GM13976 (cell line): ENCODE measurements at regions not wholly inside any gene's neighbourhood (a gene's known extent, or its start where the extent isn't known, plus 50 kb on each side); places are given as distances from the start of the nearest gene placed in this dataset.
"Not testable (repeated sequence)": the region's sequence is repeated elsewhere in the genome, so short reads cannot be mapped to it uniquely, and the experiment has no call there.

Source experiments
- DNase-seq: peaks from one replicate; pipeline ENCODE4 v3.0.0; 2012; ENCODE audit warnings: low spot score
- CTCF ChIP-seq: IDR thresholded peaks from 2 replicates; pipeline ENCODE4 v1.5.1; 2012; ENCODE audit warnings: borderline replicate concordance, mild to moderate bottlenecking; ENCODE audit not compliant: insufficient read depth; ENCODE audit errors: extremely low read depth, missing control alignments, control extremely low read depth
- in situ Hi-C: fragments of 300-500 bp; cut with MboI; formaldehyde crosslinking; loops from one replicate; pipeline ENCODE4 v1.12.0; 2022; ENCODE audit warnings: low sequenced_read_pairs, mixed read lengths, inconsistent platforms; ENCODE audit not compliant: unreplicated experiment

- DNase-seq = no peak
- in situ Hi-C loops = no loop called here
- no peak for TF ChIP-seq CTCF
Observed at GRCh38 chr1:199495432-199495831, 532.1 kb upstream of the NR5A2 start.

- in situ Hi-C loops = not testable (repeated sequence)
- peak; percentile 3 for DNase-seq
Observed at GRCh38 chr1:199498802-199499201, 528.7 kb upstream of the NR5A2 start.

GRCh38 chr1:199508072-199508471 lies 519.4 kb upstream of the NR5A2 start:
- DNase-seq = no peak
- TF ChIP-seq CTCF = no peak
- in situ Hi-C loops = no loop called here

GRCh38 chr1:199508653-199509052 lies 518.9 kb upstream of the NR5A2 start:
- in situ Hi-C loops = no loop called here
- no peak for DNase-seq
- no peak for TF ChIP-seq CTCF

GRCh38 chr1:199509456-199509855 lies 518.1 kb upstream of the NR5A2 start:
- no peak for TF ChIP-seq CTCF
- in situ Hi-C loops = no loop called here

GRCh38 chr1:199510314-199510713 lies 517.2 kb upstream of the NR5A2 start:
- in situ Hi-C loops = no loop called here
- TF ChIP-seq CTCF = no peak
- DNase-seq = peak; percentile 8

More at GRCh38 chr1:199509456-199509855, 518.1 kb upstream of the NR5A2 start:
- no peak for DNase-seq

GRCh38 chr1:199512037-199512710 lies 515.3 kb upstream of the NR5A2 start:
- in situ Hi-C loops = no loop called here
- DNase-seq = no peak
- no peak for TF ChIP-seq CTCF
